HEK293T (cell line): ENCODE measurements at regions not wholly inside any gene's neighbourhood (a gene's known extent, or its start where the extent isn't known, plus 50 kb on each side); places are given as distances from the start of the nearest gene placed in this dataset.

ENCODE experiments used
- CTCF ChIA-PET: fragments of 350-600 bp; formaldehyde crosslinking; extraction: SDS; loops from one replicate; lab custom pipeline; 2021; ENCODE audit warnings: antibody characterized with exemption, inconsistent platforms; lab: Yijun Ruan, JAX
- POLR2A ChIA-PET: fragments of 350-600 bp; formaldehyde crosslinking; extraction: SDS; loops from one replicate; lab custom pipeline; 2020; ENCODE audit warnings: antibody characterized with exemption, inconsistent platforms; lab: Yijun Ruan, JAX
- DNase-seq: peaks from one replicate; pipeline ENCODE4 v3.0.0; 2012; ENCODE audit warnings: mixed read lengths; ENCODE audit errors: extremely low spot score
- ARNT ChIP-seq: fragments of 450-650 bp; IDR thresholded peaks from 2 replicates; pipeline ENCODE4 v1.6.1; 2017; ENCODE audit warnings: mild to moderate bottlenecking
- BHLHE40 ChIP-seq: fragments of 450-650 bp; IDR thresholded peaks from 2 replicates; pipeline ENCODE4 v1.6.1; 2016; ENCODE audit warnings: mild to moderate bottlenecking, moderate library complexity, borderline replicate concordance
- CTBP1 ChIP-seq: fragments of 450-650 bp; IDR thresholded peaks from 2 replicates; pipeline ENCODE4 v1.6.1; 2016; ENCODE audit warnings: borderline replicate concordance
- ELF4 ChIP-seq: fragments of 450-650 bp; IDR thresholded peaks from 2 replicates; pipeline ENCODE4 v1.6.1; 2017; ENCODE audit warnings: antibody characterized with exemption
- FOXA1 ChIP-seq: fragments of 450-650 bp; IDR thresholded peaks from 2 replicates; pipeline ENCODE4 v1.6.1; 2016; ENCODE audit warnings: mild to moderate bottlenecking
- FOXK2 ChIP-seq: fragments of 450-650 bp; IDR thresholded peaks from 2 replicates; pipeline ENCODE4 v1.6.1; 2016; ENCODE audit warnings: mild to moderate bottlenecking
- FOXM1 ChIP-seq: fragments of 450-650 bp; IDR thresholded peaks from 2 replicates; pipeline ENCODE4 v1.6.1; 2017; ENCODE audit warnings: mild to moderate bottlenecking, borderline replicate concordance
- HDGF ChIP-seq: fragments of 450-650 bp; IDR thresholded peaks from 2 replicates; pipeline ENCODE4 v1.6.1; 2017; ENCODE audit warnings: antibody characterized with exemption, borderline replicate concordance
- L3MBTL2 ChIP-seq: fragments of 450-650 bp; conservative IDR thresholded peaks from 2 replicates; pipeline ENCODE4 v1.6.1; 2016; ENCODE audit warnings: mild to moderate bottlenecking
- LEF1 ChIP-seq: fragments of 450-650 bp; IDR thresholded peaks from 2 replicates; pipeline ENCODE4 v1.6.1; 2017; ENCODE audit warnings: mild to moderate bottlenecking, borderline replicate concordance
- NFRKB ChIP-seq: fragments of 450-650 bp; IDR thresholded peaks from 2 replicates; pipeline ENCODE4 v1.6.1; 2016; ENCODE audit warnings: mild to moderate bottlenecking, moderate library complexity
- PKNOX1 ChIP-seq: fragments of 450-650 bp; IDR thresholded peaks from 2 replicates; pipeline ENCODE4 v1.6.1; 2016
- SP1 ChIP-seq: fragments of 450-650 bp; IDR thresholded peaks from 2 replicates; pipeline ENCODE4 v1.6.1; 2017
- SUZ12 ChIP-seq: fragments of 450-650 bp; IDR thresholded peaks from 2 replicates; pipeline ENCODE4 v1.6.1; 2016; ENCODE audit warnings: mild to moderate bottlenecking
- TARDBP ChIP-seq: fragments of 450-650 bp; IDR thresholded peaks from 2 replicates; pipeline ENCODE4 v1.6.1; 2016
- ZNF384 ChIP-seq: fragments of 450-650 bp; IDR thresholded peaks from 2 replicates; pipeline ENCODE4 v1.6.1; 2016

- CTCF ChIA-PET: no interaction called here
Observed at GRCh38 chr2:39541011-39541930, 104.2 kb upstream of the MAP4K3 start.

DNA sequence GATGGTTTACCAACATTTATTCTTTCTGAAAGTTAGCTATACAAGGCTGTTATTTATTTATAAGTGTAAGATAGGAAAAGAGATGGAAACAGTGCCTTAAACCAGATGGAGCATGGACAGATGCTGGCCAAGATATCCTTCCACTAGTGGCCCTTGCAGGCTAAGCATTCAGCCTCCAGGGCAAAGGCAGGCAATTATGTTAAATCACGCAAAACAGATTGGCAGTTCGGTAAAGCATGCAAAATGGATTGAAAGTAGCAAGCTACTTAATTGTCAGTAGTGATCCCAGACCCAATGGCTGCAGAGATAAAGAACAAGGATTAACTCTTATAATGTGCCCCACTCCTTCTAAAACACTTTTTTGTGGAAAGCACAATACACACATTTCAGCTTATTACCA is 105.4 kb upstream of the MAP4K3 start:
- ChIA-PET POLR2A (no interaction called here), CTCF (no interaction called here)
- no peak for DNase-seq
- no peak for TF ChIP-seq BHLHE40
- TF ChIP-seq L3MBTL2: no peak
- no peak for TF ChIP-seq ELF4
- no peak for TF ChIP-seq FOXM1
- no peak for TF ChIP-seq FOXA1
- no peak for TF ChIP-seq ZNF384
- TF ChIP-seq LEF1: no peak
- TF ChIP-seq FOXK2: no peak

More at GRCh38 chr2:39541011-39541930, 104.2 kb upstream of the MAP4K3 start:
- POLR2A ChIA-PET: interaction anchor here (0.6 kb wide), 1 partner anchor 72 kb away, joined by 3 read pairs; no protein-coding TSS in a partner anchor
- DNase-seq: no peak
- TF ChIP-seq PKNOX1 (no peak), NFRKB (no peak), BHLHE40 (no peak), CTBP1 (no peak), TARDBP (no peak), SP1 (no peak), L3MBTL2 (no peak), ELF4 (no peak), ARNT (no peak), SUZ12 (no peak), LEF1 (no peak), HDGF (no peak), FOXK2 (no peak)

DNA sequence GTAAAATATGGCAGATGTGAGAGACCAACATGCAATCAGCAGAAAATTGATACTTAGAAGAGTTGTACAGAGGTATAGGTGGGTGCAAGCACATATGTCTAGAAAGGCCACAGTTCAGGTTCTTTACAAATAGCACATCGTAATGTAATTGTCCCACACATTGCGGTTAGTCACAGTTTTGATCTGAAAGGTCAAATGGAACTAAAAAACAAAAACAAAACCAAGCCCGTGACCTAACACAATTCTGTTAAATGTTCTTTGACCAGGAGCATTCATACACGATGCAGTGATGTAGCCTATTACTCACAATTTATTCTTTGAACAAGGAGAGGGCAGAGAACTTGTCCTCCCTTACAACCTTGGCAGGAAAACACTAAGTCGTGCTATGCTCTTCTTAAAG is 108.9 kb upstream of the MAP4K3 start:
- no peak for DNase-seq
- ChIA-PET CTCF (no interaction called here), POLR2A (no interaction called here)
- TF ChIP-seq NFRKB: no peak

- POLR2A ChIA-PET: no interaction called here
- CTCF ChIA-PET: no interaction called here
- no peak for DNase-seq
- TF ChIP-seq PKNOX1: no peak
- no peak for TF ChIP-seq FOXM1
- TF ChIP-seq FOXA1: no peak
- no peak for TF ChIP-seq ZNF384
- TF ChIP-seq SUZ12: no peak
- no peak for TF ChIP-seq FOXK2
- TF ChIP-seq HDGF: no peak
- no peak for TF ChIP-seq TARDBP
- TF ChIP-seq LEF1: no peak
- TF ChIP-seq NFRKB: no peak
- TF ChIP-seq ELF4: no peak
- no peak for TF ChIP-seq ARNT
- no peak for TF ChIP-seq BHLHE40
- TF ChIP-seq SP1: no peak
- TF ChIP-seq L3MBTL2: no peak
Observed at GRCh38 chr2:39546409-39546808, 109.3 kb upstream of the MAP4K3 start.

- DNase-seq: no peak
- ChIA-PET CTCF (no interaction called here), POLR2A (no interaction called here)
- TF ChIP-seq ZNF384 (no peak), BHLHE40 (no peak), PKNOX1 (no peak), FOXM1 (no peak), SP1 (no peak), CTBP1 (no peak), NFRKB (no peak), L3MBTL2 (no peak)
Observed at GRCh38 chr2:39546937-39547336, 109.9 kb upstream of the MAP4K3 start.

DNA sequence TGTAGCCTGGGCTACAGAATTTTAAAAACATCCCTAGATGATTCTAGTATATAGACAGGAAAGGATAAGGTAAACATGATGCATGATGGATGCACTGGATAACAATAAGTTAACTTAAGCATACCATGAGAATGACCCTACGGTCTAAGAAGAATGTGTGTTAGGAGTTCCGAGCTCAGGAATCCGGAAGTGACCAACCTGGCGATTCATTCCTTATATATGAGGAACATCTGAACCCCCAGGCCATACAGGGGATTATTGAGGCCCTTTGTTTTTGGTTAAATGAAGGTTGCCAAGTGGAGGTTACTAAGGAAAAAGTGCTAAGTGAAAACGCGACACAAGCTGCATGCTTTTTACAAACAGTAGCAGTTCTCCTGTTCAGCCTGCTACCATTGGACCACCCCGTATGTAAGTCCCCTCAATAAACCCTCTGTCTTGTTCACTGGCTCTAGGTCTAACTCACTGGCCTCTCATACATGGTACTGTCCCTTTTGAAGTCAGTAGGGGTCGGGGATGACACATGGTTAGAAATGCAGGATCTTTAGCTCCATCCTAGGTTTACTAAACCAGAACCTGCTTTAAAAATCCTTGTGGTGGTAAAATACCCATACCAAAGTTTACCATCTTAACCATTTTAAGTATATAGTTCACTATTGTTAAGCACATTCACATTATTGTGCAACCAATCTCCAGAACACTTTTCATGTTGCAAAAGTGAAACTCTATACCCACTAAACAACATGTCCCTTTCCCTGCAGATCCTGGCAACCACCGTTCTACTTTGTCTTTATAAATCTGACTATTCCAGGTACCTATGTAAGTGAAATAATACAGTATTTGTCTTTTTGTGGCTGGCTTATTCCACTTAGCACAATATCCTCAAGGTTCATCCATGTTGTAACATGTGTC is 111.0 kb upstream of the MAP4K3 start:
- CTCF ChIA-PET: no interaction called here
- TF ChIP-seq FOXA1 (no peak), FOXK2 (no peak), SUZ12 (no peak), SP1 (no peak), PKNOX1 (no peak), TARDBP (no peak)
- POLR2A ChIA-PET: no interaction called here
- DNase-seq: no peak
